ENCODE measurements at regions not wholly inside any gene's neighbourhood (a gene's known extent, or its start where the extent isn't known, plus 50 kb on each side); places are given as distances from the start of the nearest gene placed in this dataset.

DNA sequence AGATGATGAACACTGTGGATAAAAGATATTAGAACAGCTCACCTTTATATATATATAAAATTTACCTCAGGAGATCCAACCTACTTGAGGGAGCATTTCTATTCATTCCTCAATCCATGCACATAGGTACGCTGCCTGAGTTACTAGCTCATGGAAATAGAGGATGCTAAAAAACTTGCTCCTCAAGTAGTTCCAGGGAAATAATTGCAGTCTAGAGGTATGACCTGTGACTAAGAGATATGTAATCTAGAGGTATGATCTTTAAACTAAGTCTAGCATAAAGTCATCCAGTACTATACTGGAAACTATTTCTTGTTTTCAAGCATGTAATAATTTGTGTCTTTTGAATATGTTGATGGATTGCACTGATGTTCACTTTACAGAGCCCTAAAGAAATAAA, 471.2 kb downstream of the TAF11L14 start:
- TF ChIP-seq ZNF391 (tag by site-specific recombination; IDR thresholded peaks at IDR 0.05; ENCODE audit: borderline replicate concordance, low read depth) (no peak), SP2 (tag by site-specific recombination; IDR thresholded peaks at IDR 0.05) (no peak)
- CTCF ChIA-PET: no interaction called here
- H3K4me1 ChIP-seq (ENCODE audit: control insufficient read depth, insufficient read depth, low read length): no peaks in the 10 kb centered on the region
- POLR2A ChIA-PET: no interaction called here
- no peak overlapping the region for H3K4me3 ChIP-seq (ENCODE audit: low read depth, low read length)
- H3K36me3 ChIP-seq (ENCODE audit: control insufficient read depth in 2 of 2, insufficient read depth in 1 of 2, low read length in 2 of 2): no peaks in the 10 kb centered on the region
- no peaks in the 10 kb centered on the region for H3K9me3 ChIP-seq (ENCODE audit: control insufficient read depth, insufficient read depth, low read depth, low read length)
- H3K27ac ChIP-seq (ENCODE audit: extremely low read depth, low read depth, low read length): no peak overlapping the region

DNA sequence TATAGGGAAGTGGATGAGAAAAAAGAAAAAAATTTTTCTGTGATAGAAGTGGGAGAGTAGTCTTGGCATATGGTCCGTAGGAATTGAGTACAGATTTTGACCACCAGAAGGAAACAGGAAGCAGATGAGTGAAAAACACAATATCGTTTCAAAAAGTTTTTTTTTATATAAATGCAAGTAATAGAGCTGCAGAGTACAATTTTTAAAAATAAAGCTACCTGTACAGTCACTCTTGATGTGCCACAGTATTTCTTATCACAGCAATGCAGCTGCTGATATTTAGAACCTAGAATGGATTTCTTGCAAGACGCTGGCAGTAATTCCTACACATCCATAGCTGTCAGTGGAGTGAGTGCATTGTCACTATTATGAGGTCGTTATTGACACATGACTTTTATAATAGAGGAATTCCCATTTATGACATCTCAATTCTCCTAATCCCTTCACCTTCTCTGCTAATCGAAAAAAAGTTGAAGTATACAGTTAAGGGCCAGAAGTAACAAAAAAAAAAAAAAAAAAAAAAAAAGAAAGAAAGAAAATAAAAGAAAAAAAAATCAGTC, 477.7 kb downstream of the TAF11L14 start:
- Histone ChIP-seq H3K36me3 (ENCODE audit: control insufficient read depth in 2 of 2, insufficient read depth in 1 of 2, low read length in 2 of 2) (no peaks in the 10 kb centered on the region), H3K9me3 (ENCODE audit: control insufficient read depth, insufficient read depth, low read depth, low read length) (no peaks in the 10 kb centered on the region), H3K4me3 (ENCODE audit: low read depth, low read length) (no peak overlapping the region), H3K27ac (ENCODE audit: extremely low read depth, low read depth, low read length) (no peak overlapping the region), H3K4me1 (ENCODE audit: control insufficient read depth, insufficient read depth, low read length) (no peaks in the 10 kb centered on the region)
- POLR2A ChIA-PET: interaction anchor here (0.7 kb wide), 1 partner anchor 21 kb away, joined by 3 read pairs; no protein-coding TSS in a partner anchor
- CTCF ChIA-PET: interaction anchor here (0.5 to 2.5 kb wide), 2 partner anchors 896 to 1764 kb away, joined by 3 to 10 read pairs; no protein-coding TSS in a partner anchor
- TF ChIP-seq, protein P1, sequence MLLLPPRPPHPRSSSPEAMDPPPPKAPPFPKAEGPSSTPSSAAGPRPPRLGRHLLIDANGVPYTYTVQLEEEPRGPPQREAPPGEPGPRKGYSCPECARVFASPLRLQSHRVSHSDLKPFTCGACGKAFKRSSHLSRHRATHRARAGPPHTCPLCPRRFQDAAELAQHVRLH (tag by site-specific recombination; IDR thresholded peaks at IDR 0.05): no peak
- TF ChIP-seq ZNF146 (tag by site-specific recombination; IDR thresholded peaks at IDR 0.05) (no peak), ZNF776 (tag by site-specific recombination; IDR thresholded peaks at IDR 0.05; ENCODE audit: borderline replicate concordance) (no peak), ZBTB21 (tag by site-specific recombination; IDR thresholded peaks at IDR 0.05) (no peak), KLF16 (tag by site-specific recombination; IDR thresholded peaks at IDR 0.05) (no peak), ZFP69B (tag by site-specific recombination; IDR thresholded peaks at IDR 0.05) (no peak)
- TF ChIP-seq, protein P2, sequence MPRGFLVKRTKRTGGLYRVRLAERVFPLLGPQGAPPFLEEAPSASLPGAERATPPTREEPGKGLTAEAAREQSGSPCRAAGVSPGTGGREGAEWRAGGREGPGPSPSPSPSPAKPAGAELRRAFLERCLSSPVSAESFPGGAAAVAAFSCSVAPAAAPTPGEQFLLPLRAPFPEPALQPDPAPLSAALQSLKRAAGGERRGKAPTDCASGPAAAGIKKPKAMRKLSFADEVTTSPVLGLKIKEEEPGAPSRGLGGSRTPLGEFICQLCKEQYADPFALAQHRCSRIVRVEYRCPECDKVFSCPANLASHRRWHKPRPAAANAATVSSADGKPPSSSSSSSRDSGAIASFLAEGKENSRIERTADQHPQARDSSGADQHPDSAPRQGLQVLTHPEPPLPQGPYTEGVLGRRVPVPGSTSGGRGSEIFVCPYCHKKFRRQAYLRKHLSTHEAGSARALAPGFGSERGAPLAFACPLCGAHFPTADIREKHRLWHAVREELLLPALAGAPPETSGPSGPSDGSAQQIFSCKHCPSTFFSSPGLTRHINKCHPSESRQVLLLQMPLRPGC (tag by site-specific recombination; IDR thresholded peaks at IDR 0.05): no peak
- TF ChIP-seq, protein P3, sequence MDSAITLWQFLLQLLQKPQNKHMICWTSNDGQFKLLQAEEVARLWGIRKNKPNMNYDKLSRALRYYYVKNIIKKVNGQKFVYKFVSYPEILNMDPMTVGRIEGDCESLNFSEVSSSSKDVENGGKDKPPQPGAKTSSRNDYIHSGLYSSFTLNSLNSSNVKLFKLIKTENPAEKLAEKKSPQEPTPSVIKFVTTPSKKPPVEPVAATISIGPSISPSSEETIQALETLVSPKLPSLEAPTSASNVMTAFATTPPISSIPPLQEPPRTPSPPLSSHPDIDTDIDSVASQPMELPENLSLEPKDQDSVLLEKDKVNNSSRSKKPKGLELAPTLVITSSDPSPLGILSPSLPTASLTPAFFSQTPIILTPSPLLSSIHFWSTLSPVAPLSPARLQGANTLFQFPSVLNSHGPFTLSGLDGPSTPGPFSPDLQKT (IDR thresholded peaks at IDR 0.05; ENCODE audit: borderline replicate concordance, low read depth, low read length): no peak
- TF ChIP-seq, protein P4, sequence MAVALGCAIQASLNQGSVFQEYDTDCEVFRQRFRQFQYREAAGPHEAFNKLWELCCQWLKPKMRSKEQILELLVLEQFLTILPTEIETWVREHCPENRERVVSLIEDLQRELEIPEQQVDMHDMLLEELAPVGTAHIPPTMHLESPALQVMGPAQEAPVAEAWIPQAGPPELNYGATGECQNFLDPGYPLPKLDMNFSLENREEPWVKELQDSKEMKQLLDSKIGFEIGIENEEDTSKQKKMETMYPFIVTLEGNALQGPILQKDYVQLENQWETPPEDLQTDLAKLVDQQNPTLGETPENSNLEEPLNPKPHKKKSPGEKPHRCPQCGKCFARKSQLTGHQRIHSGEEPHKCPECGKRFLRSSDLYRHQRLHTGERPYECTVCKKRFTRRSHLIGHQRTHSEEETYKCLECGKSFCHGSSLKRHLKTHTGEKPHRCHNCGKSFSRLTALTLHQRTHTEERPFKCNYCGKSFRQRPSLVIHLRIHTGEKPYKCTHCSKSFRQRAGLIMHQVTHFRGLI (tag by site-specific recombination; IDR thresholded peaks at IDR 0.05): no peak

DNA sequence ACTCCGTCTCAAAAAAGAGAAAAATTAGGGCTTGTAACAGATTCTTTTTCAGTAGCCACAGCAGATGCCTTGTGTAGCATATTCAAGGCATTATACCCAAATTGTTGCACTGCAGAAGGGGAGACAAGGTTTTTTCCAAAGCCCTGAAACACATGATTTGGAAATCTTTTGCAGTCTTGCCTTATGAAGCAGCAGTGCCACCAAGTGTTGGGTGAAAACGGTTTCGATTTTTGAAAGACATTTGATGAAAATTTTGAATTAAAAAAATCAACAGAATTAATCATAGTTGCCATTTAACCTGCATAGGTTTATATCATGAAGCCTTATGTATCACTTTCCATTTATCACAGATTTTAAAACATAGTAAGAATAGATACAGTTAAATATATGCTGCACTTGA, 479.5 kb downstream of the TAF11L14 start:
- POLR2A ChIA-PET: no interaction called here
- Histone ChIP-seq H3K27ac (ENCODE audit: extremely low read depth, low read depth, low read length) (no peak overlapping the region), H3K36me3 (ENCODE audit: control insufficient read depth in 2 of 2, insufficient read depth in 1 of 2, low read length in 2 of 2) (no peaks in the 10 kb centered on the region), H3K4me1 (ENCODE audit: control insufficient read depth, insufficient read depth, low read length) (no peaks in the 10 kb centered on the region), H3K9me3 (ENCODE audit: control insufficient read depth, insufficient read depth, low read depth, low read length) (no peaks in the 10 kb centered on the region), H3K4me3 (ENCODE audit: low read depth, low read length) (no peak overlapping the region)
- CTCF ChIA-PET: interaction anchor here (0.6 to 2.5 kb wide), 2 partner anchors 623 to 898 kb away, joined by 3 to 10 read pairs; no protein-coding TSS in a partner anchor
- TF ChIP-seq, protein P5, sequence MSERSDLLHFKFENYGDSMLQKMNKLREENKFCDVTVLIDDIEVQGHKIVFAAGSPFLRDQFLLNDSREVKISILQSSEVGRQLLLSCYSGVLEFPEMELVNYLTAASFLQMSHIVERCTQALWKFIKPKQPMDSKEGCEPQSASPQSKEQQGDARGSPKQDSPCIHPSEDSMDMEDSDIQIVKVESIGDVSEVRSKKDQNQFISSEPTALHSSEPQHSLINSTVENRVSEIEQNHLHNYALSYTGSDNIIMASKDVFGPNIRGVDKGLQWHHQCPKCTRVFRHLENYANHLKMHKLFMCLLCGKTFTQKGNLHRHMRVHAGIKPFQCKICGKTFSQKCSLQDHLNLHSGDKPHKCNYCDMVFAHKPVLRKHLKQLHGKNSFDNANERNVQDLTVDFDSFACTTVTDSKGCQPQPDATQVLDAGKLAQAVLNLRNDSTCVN (tag by site-specific recombination; optimal IDR thresholded peaks at IDR 0.05): no peak
- TF ChIP-seq ZNF654 (tag by site-specific recombination; IDR thresholded peaks at IDR 0.05; ENCODE audit: low read depth) (0 out of 2 replicates have a peak, but pooled peaks have one; percentile 7), ZNF571 (tag by site-specific recombination; IDR thresholded peaks at IDR 0.05) (no peak), ZNF391 (tag by site-specific recombination; IDR thresholded peaks at IDR 0.05; ENCODE audit: borderline replicate concordance, low read depth) (no peak), ZNF501 (tag by site-specific recombination; IDR thresholded peaks at IDR 0.05) (no peak), GLIS1 (tag by site-specific recombination; IDR thresholded peaks at IDR 0.05) (no peak), BCL11B (tag by site-specific recombination; IDR thresholded peaks at IDR 0.05; ENCODE audit: low read depth) (no peak), ZNF561 (tag by site-specific recombination; IDR thresholded peaks at IDR 0.05; ENCODE audit: borderline replicate concordance) (no peak), KLF1 (tag by site-specific recombination; IDR thresholded peaks at IDR 0.05) (no peak)

All from HEK293 (cell line).